PC-9 (cell line): ENCODE measurements at regions not wholly inside any gene's neighbourhood (a gene's known extent, or its start where the extent isn't known, plus 50 kb on each side); places are given as distances from the start of the nearest gene placed in this dataset.

Experiments used
- BruUV-seq: library from RNA; stranded (reverse); fragments of 400-500 nt; replicated peaks from 2 replicates; lab custom pipeline; 2021; lab: Mats Ljungman, UMichigan
- CTCF ChIA-PET: fragments of 300-600 bp; sonication (Branson Sonifier 250); formaldehyde crosslinking; loops from one replicate; lab custom pipeline; 2022; ENCODE audit warnings: antibody characterized with exemption; lab: Charles Lee
- POLR2A ChIA-PET: fragments of 300-600 bp; sonication (Branson Sonifier 250); formaldehyde crosslinking; loops from one replicate; lab custom pipeline; 2022; ENCODE audit warnings: antibody characterized with exemption; ENCODE audit not compliant: unreplicated experiment; lab: Charles Lee
- DNase-seq, 2 experiments: peaks; one replicate each; pipeline versions ENCODE4 v3.0.0 to v3.0.0-alpha.2; 2015 to 2022; ENCODE audit warnings: mixed read lengths in 1 of 2
- H2AFZ ChIP-seq: fragments of 200-600 bp; sonication (generic); 2 replicates; pipeline ENCODE4 v1.8.1; 2017; ENCODE audit warnings: antibody characterized with exemption
- H3F3A ChIP-seq: fragments of 200-600 bp; sonication (generic); 2 replicates; pipeline ENCODE4 v1.8.1; 2017; ENCODE audit warnings: antibody characterized with exemption, mild to moderate bottlenecking, low read depth; ENCODE audit not compliant: insufficient read depth
- H3K27ac ChIP-seq: fragments of 200-600 bp; sonication (generic); 2 replicates; pipeline ENCODE4 v1.6.1; 2016; ENCODE audit warnings: mixed run types
- H3K27me3 ChIP-seq: fragments of 200-600 bp; sonication (generic); 2 replicates; pipeline ENCODE4 v1.6.1; 2016; ENCODE audit warnings: low read depth, mixed run types; ENCODE audit not compliant: insufficient read depth
- H3K36me3 ChIP-seq: fragments of 200-600 bp; sonication (generic); 2 replicates; pipeline ENCODE4 v1.6.1; 2016; ENCODE audit warnings: low read depth, mixed run types
- H3K4me1 ChIP-seq: fragments of 200-600 bp; sonication (generic); replicated peaks from 2 replicates; pipeline ENCODE4 v1.6.1; 2016; ENCODE audit warnings: mixed run types; ENCODE audit not compliant: insufficient read depth
- H3K4me2 ChIP-seq: fragments of 200-600 bp; sonication (generic); 2 replicates; pipeline ENCODE4 v1.6.1; 2017; ENCODE audit warnings: mixed run types
- H3K4me3 ChIP-seq: fragments of 200-600 bp; sonication (generic); 2 replicates; pipeline ENCODE4 v1.6.1; 2016; ENCODE audit warnings: mixed run types
- H3K79me2 ChIP-seq: fragments of 200-600 bp; sonication (generic); 2 replicates; pipeline ENCODE4 v1.6.1; 2017; ENCODE audit warnings: low read depth, mixed run types
- H3K9me2 ChIP-seq: fragments of 200-600 bp; sonication (generic); 2 replicates; pipeline ENCODE4 v1.8.1; 2017; ENCODE audit warnings: mild to moderate bottlenecking; ENCODE audit not compliant: insufficient read depth
- H3K9me3 ChIP-seq: fragments of 200-600 bp; sonication (generic); 2 replicates; pipeline ENCODE4 v1.8.1; 2016; ENCODE audit warnings: low read depth; ENCODE audit not compliant: insufficient read depth
- H4K20me1 ChIP-seq: fragments of 200-600 bp; sonication (generic); 2 replicates; pipeline ENCODE4 v1.8.1; 2017; ENCODE audit not compliant: insufficient read depth
- CTCF ChIP-seq: fragments of 200-600 bp; sonication (generic); conservative IDR thresholded peaks from 2 replicates; pipeline ENCODE4 v1.6.1; 2017; ENCODE audit warnings: mixed run types, antibody characterized with exemption, mild to moderate bottlenecking, moderate library complexity
- EZH2 ChIP-seq: fragments of 200-600 bp; sonication (generic); IDR thresholded peaks from 2 replicates; pipeline ENCODE4 v1.8.0; 2017; ENCODE audit warnings: antibody characterized with exemption, low read depth
- intact Hi-C: fragments of 100-400 bp; cut with micrococcal nuclease; formaldehyde crosslinking; loops from one replicate; pipeline ENCODE4 v1.10.0; 2022; ENCODE audit not compliant: unreplicated experiment

DNA sequence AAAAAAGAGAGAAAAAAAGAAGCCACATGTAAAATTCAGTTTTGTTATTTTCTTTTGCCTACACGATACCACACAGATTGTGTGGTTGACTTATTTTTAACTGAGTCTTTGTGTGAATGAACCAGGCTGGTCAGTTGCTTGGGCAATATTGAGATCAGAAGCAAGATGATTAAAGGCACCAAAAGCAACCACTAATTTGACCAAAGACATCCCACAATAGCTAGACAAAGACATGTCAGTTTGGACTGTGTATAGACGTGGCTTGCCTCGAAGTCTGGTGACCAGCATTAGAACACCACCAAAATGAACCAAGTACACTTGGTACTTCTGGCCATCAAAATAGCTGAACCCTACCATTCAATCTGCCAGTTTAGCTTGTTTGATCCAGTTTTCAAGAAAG, 340.6 kb upstream of the TBX3 start:
- no TSS peak for BruUV-seq
- H3K9me2 ChIP-seq = no peaks in the 10 kb centered on the region
- H2AFZ ChIP-seq = no peak overlapping the region
- no peak overlapping the region for H3K27ac ChIP-seq
- H3K27me3 ChIP-seq = 0 out of 2 replicates have a peak, but pooled peaks cover 2% of the 10 kb centered on the region
- CTCF ChIA-PET = no interaction called here
- POLR2A ChIA-PET = no interaction called here
- DNase-seq = no peak
- H3K36me3 ChIP-seq = no peaks in the 10 kb centered on the region
- no peaks in the 10 kb centered on the region for H3K4me1 ChIP-seq
- TF ChIP-seq EZH2 (no peak), CTCF (no peak)
- H4K20me1 ChIP-seq = no peaks in the 10 kb centered on the region
- H3K4me3 ChIP-seq = no peak overlapping the region
- H3K9me3 ChIP-seq = no peaks in the 10 kb centered on the region
- H3F3A ChIP-seq = no peaks in the 10 kb centered on the region
- intact Hi-C loops = no loop called here
- H3K79me2 ChIP-seq = no peaks in the 10 kb centered on the region
- no peak overlapping the region for H3K4me2 ChIP-seq

DNA sequence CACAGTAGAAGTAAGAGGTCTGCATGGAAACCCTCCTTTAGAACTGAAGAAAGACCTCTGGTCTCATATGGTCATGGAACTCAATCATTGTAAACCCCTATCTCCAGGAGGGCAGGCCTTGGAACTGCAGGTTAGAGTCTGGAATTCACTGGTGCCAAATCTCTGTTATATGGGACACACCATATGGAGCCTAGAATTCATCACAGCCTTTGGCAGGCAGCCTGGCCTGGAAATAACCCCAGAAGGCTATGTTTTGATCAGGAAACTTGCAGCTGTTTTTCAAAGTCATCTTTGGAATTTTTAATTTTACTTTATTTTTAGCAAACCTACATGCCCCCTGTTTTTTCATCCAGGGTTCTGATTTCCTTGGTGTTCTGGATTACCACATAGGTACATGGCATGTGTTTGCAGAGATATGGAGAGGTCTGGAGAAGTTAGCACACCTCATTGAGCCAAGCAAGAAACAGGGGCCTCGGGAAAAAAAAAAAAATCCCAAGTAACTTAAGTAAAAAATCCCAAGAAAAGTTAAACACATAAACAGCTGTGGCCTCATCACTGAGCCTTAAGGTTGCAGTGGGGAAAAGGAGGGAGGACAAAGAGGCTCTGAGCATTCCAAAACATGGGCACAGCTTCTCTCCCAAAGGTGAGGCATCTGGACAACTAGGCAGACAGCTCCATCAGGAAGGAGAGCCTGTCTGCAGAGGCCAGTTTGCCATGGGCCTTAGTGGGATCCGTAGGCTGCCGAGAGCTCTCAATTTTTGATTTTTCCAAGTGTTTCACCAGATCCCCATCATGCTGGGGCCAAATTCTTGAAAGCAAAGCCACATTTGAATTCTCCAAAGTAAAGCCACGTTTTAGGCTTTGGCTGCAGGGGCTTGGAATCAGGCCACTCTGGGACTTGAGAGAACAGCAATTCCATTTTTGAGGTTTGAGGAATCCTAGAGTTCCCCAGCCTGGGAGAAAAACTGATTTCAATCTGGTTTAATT, 339.6 kb upstream of the TBX3 start:
- BruUV-seq = no TSS peak
- H3K4me1 ChIP-seq = no peaks in the 10 kb centered on the region
- no peaks in the 10 kb centered on the region for H3K9me3 ChIP-seq
- TF ChIP-seq CTCF = no peak
- no peak for TF ChIP-seq EZH2
- no peaks in the 10 kb centered on the region for H3K36me3 ChIP-seq
- no peak overlapping the region for H3K4me2 ChIP-seq
- CTCF ChIA-PET = no interaction called here
- no peak for DNase-seq
- H3K27me3 ChIP-seq = 0 out of 2 replicates have a peak, but pooled peaks cover 8% of the 10 kb centered on the region
- no peaks in the 10 kb centered on the region for H3K79me2 ChIP-seq
- no peak overlapping the region for H3K27ac ChIP-seq
- no peaks in the 10 kb centered on the region for H3K9me2 ChIP-seq
- POLR2A ChIA-PET = no interaction called here
- H2AFZ ChIP-seq = no peak overlapping the region
- intact Hi-C loops = no loop called here
- no peaks in the 10 kb centered on the region for H3F3A ChIP-seq
- no peak overlapping the region for H3K4me3 ChIP-seq
- H4K20me1 ChIP-seq = no peaks in the 10 kb centered on the region

DNA sequence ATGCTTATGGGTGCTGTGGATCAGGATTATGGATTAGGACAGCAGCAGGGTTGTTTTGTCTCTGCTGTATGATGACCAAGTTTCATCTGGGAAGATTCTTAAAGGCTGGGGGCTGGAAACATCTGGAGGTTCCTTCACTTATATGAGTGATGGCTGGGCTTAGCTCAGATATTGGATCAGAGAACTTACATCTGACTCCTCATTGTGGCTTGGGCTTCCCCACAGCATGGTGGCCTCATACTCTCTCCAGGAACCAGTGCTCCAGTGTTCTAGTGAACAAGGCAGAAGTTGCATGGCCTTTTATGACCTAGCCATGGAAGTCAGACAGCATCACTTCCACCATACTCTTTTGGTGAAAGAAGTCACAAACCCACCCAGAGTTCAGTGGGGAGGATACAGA, 336.1 kb upstream of the TBX3 start:
- POLR2A ChIA-PET = no interaction called here
- peaks cover 10% of the 10 kb centered on the region; the same call in 1 of the 2 replicates for H3K27me3 ChIP-seq
- no peaks in the 10 kb centered on the region for H3K4me1 ChIP-seq

More for the DNA sequence above, 336.1 kb upstream of the TBX3 start:
- TF ChIP-seq CTCF (no peak), EZH2 (no peak)
- Histone ChIP-seq H3K4me2 (no peak overlapping the region), H3K79me2 (no peaks in the 10 kb centered on the region), H3K27ac (no peak overlapping the region), H2AFZ (no peak overlapping the region), H3K9me3 (no peaks in the 10 kb centered on the region), H3F3A (no peaks in the 10 kb centered on the region), H3K36me3 (no peaks in the 10 kb centered on the region), H3K9me2 (no peaks in the 10 kb centered on the region), H4K20me1 (no peaks in the 10 kb centered on the region), H3K4me3 (no peak overlapping the region)
- intact Hi-C loops = no loop called here
- CTCF ChIA-PET = no interaction called here
- no TSS peak for BruUV-seq
- no peak for DNase-seq
